GM12865 (cell line): ENCODE measurements at regions not wholly inside any gene's neighbourhood (a gene's known extent, or its start where the extent isn't known, plus 50 kb on each side); places are given as distances from the start of the nearest gene placed in this dataset.
A peak's percentile ranks its signal among the peaks of the same experiment; 100 is the strongest.

Source experiments
- DNase-seq: peaks from one replicate; pipeline ENCODE4 v3.0.0; 2010; ENCODE audit warnings: low read depth
- H3K4me3 ChIP-seq: 2 replicates; pipeline ENCODE4 v1.5.1; 2011; ENCODE audit warnings: mild to moderate bottlenecking, low read depth, low read length, control low read depth
- TF ChIP-seq, protein P1 (sequence below): IDR thresholded peaks from 2 replicates; pipeline ENCODE4 v1.5.1; 2011; ENCODE audit warnings: low read length, control low read depth, low read depth, inconsistent platforms; ENCODE audit not compliant: insufficient read depth; ENCODE audit errors: missing control alignments

DNA sequence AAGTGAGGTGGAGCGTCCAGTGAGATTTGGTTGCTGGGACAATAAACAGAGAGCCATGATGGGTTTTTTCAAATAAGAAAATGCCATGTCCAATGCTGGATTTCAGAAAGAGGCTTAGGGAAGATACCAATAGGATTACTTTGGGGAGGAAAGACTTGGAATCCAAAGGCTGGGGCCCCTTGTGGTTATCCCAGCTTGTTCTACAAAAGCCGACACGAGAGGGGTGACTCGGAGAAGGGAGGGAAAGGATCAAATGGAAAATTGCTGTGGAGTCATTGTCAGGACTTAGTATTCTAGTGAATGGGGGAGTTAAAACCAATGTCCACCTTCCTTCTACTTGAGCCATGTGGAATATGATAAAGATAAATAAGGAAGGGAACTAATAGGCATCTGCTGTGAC lies 305.5 kb downstream of the SOX9 start:
- peak overlapping the region; percentile 63 for H3K4me3 ChIP-seq
- no peak for DNase-seq
- TF ChIP-seq, protein P1, sequence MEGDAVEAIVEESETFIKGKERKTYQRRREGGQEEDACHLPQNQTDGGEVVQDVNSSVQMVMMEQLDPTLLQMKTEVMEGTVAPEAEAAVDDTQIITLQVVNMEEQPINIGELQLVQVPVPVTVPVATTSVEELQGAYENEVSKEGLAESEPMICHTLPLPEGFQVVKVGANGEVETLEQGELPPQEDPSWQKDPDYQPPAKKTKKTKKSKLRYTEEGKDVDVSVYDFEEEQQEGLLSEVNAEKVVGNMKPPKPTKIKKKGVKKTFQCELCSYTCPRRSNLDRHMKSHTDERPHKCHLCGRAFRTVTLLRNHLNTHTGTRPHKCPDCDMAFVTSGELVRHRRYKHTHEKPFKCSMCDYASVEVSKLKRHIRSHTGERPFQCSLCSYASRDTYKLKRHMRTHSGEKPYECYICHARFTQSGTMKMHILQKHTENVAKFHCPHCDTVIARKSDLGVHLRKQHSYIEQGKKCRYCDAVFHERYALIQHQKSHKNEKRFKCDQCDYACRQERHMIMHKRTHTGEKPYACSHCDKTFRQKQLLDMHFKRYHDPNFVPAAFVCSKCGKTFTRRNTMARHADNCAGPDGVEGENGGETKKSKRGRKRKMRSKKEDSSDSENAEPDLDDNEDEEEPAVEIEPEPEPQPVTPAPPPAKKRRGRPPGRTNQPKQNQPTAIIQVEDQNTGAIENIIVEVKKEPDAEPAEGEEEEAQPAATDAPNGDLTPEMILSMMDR, result no peak

DNA sequence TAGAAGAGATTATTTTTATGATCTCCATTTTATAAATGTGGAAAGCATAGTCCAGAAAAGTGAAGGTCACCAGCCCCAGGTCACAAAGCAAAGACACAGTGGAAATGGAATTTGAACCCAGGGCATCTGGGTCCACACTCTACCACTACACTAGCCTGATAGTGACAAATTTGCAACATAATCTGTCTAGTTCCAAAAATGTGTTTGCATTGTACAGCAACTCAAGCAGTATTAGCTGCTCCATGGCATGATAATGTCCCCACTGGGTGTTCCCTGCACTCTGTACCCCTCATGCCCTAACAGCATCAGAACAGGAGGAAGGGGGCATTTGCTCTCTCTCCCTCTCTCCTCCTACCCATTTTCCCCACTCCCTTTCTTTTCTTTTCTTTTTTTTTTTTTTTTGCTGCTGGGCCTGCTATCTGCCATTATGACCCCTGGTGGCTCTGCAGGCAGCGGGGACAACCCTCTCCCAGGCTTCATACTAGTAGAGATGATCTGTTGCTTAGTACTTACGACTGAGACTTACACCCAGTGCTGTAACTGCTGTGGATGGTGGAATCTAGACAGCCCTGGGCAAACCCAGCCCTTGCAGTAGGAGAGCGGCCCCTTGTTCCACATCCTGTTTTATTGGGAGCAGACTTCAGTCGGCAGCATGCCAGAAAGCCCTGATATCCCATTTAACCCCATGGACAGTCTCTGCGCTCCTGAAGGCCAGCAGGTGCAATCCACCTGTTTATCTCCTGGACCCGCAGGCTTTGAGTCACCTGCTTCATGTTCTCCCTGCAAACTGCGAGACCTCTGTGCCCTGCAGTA lies 306.3 kb downstream of the SOX9 start:
- DNase-seq, result no peak
- TF ChIP-seq, protein P1, result no peak
- peak overlapping the region; percentile 63; the same call in 1 of the 2 replicates for H3K4me3 ChIP-seq

DNA sequence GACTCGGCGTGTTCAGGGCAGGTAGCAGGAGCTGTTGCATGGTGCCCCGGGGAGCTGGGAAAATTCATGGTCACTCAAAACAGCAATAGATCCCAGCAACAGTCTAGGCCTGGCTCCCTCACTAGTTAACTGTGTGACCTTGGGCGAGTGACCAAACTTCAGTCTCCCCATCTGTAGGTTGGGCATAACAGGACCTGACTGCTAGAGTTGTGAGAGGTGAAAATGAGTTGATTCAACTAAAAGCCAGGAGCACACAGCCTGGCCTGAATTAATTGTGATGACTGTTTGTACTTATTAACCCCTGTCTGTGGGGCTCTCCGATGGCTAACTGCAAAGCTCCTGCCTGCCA lies 306.9 kb downstream of the SOX9 start:
- TF ChIP-seq, protein P1, result no peak

DNA sequence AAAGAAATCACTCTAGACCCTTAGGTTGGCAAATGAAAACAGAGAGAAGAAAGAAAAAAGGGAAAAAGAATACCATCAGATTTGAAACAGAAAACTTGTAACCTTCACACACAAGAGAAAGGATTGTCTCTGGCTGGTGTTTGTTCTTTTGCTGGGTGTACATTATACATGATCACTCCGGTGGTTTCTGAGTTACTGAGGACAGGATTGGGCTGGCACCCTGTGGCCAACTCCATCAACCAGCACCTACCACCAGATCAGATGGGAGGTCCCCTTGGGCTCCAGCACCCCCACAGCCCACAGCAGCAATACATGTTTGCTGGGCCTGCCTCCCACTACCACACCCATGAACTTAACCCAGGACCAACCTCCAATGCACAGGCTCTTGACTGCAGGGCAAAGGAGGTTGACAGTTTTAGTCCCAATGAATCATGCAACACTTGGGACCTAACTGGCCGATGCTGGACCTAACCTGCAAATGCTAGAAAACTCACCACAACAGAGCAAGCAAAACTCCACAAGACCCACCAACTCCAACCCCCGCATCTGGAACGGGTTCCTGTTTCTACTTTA lies 308.3 kb downstream of the SOX9 start:
- H3K4me3 ChIP-seq, result no peak overlapping the region
- no peak for DNase-seq
- TF ChIP-seq, protein P1, result no peak

More for the DNA sequence above, 306.9 kb downstream of the SOX9 start:
- DNase-seq, result no peak
- H3K4me3 ChIP-seq, result no peak overlapping the region

DNA sequence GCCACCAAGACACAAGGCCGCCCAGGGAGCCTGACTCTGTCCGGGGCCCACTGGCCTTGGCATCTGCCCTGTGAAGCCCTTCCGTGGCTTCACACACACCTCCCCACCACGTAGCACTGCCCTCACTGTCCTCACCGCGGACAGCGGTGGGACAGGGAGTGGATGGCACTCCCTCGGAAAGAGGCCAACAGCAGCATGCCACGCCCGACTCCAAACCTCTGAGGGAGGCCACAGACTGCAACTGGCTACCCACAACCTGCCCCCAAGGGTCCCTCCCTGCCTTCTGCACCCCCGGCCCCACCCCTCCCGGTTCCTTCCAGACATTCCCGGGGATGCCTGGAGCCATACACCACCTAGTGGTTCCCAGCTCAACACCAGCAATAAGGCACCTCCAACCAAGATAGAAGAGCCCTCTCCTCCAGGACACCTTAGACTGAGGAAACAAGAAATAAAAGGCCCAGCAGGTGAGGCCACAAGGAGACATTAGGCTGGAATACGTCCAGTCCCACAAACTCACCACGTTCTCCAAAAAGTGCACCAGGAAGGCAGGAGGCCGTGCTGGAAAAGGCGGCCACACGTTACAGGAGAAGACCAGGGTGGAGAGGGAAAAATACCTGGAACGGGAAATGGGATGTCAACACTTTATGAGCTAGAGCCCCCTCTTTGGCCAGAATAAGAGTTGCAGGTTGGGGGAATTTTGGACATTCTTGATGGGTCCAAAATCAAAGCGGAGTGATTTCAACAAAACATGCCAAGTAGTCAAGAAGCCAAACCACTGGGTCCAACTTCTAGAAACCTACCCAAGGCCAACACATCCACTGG lies 310.0 kb downstream of the SOX9 start:
- TF ChIP-seq, protein P1, result peak; percentile 16
- no peak for DNase-seq
- no peak overlapping the region for H3K4me3 ChIP-seq

DNA sequence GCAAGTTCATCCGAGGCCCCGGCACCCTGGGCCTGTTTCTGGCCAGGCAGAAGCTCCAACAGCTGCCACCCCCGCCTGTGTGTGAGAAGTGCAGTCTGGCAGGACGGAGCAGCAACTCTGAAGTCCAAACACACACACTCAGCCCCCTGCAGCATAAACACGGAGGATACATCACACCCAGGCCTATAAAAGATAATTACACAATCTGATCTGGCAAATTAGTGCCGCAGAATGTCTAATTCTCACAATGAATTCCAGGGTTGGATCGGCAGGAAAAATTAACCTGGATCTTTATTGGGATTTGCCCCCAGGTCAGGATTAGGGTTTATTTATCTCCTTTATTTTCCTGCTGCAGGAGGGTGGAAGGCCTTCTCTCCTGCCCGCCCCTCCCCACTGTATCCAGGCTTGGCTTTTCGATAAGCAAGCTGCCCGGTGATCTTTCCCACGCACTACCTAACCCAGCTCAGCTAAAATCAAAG lies 311.4 kb downstream of the SOX9 start:
- DNase-seq, result no peak
- TF ChIP-seq, protein P1, result no peak
- no peak overlapping the region for H3K4me3 ChIP-seq
